ENCODE measurements at regions not wholly inside any gene's neighbourhood (a gene's known extent, or its start where the extent isn't known, plus 50 kb on each side); places are given as distances from the start of the nearest gene placed in this dataset.
"Not testable (repeated sequence)": the region's sequence is repeated elsewhere in the genome, so short reads cannot be mapped to it uniquely, and the experiment has no call there.

DNA sequence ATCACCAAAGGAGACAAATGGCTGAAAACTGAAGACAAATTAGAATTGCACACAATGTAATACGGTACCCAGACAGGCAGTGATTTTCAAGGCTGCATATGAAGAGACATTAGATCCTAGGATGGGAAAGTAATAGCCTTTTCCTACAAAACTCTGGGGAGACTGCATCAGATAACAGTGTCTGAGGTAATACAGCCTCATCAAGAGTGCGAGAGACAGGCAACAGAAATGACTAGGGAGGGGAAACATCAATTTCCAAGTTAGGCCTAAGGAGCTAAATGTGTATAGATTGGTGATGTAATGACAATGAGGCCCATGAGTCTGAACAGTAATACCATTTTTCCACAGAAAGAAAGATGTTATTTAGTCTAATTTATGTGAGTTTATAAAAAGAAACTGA is 200.3 kb downstream of the HTR1B start:
- H3K27me3 ChIP-seq, result no peaks in the 10 kb centered on the region
- H3K4me1 ChIP-seq, result no peaks in the 10 kb centered on the region
- no peak overlapping the region for H3K27ac ChIP-seq
- H3K9me3 ChIP-seq, result no peaks in the 10 kb centered on the region
- H3K4me3 ChIP-seq, result no peak overlapping the region
- WGBS, 2 donors, result 89 to 96% methylated on average over 2 of the region's 2 CpGs
- intact Hi-C loops (cut with DNase I; ENCODE audit: low total_unique reads), result no loop called here
- no peak for DNase-seq
- TF ChIP-seq, protein P1, sequence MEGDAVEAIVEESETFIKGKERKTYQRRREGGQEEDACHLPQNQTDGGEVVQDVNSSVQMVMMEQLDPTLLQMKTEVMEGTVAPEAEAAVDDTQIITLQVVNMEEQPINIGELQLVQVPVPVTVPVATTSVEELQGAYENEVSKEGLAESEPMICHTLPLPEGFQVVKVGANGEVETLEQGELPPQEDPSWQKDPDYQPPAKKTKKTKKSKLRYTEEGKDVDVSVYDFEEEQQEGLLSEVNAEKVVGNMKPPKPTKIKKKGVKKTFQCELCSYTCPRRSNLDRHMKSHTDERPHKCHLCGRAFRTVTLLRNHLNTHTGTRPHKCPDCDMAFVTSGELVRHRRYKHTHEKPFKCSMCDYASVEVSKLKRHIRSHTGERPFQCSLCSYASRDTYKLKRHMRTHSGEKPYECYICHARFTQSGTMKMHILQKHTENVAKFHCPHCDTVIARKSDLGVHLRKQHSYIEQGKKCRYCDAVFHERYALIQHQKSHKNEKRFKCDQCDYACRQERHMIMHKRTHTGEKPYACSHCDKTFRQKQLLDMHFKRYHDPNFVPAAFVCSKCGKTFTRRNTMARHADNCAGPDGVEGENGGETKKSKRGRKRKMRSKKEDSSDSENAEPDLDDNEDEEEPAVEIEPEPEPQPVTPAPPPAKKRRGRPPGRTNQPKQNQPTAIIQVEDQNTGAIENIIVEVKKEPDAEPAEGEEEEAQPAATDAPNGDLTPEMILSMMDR (IDR thresholded peaks at IDR 0.05), result no peak
- TF ChIP-seq POLR2A (IDR thresholded peaks at IDR 0.05), result no peak
- H3K36me3 ChIP-seq (ENCODE audit: low read depth, missing control alignments), result no peaks in the 10 kb centered on the region

DNA sequence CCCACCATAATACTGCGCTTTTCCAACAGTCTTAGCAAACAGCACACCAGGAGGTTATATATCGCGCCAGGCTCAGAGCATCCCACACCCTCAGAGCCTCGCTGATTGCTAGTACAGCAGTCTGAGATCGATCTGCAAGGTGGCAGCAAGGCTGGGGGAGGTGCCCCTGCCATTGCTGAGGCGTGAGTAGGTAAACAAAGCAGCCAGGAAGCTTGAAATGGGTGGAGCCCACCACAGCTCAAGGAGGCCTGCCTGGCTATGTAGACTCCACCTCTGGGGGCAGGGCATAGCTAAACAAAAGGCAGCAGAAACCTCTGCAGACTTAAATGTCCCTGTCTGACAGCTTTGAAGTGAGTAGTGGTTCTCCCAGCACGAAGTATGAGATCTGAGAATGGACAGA is 211.5 kb downstream of the HTR1B start:
- H3K36me3 ChIP-seq (ENCODE audit: low read depth, missing control alignments); DNase-seq; H3K27ac ChIP-seq; intact Hi-C loops (cut with DNase I; ENCODE audit: low total_unique reads); H3K4me3 ChIP-seq; H3K27me3 ChIP-seq; H3K9me3 ChIP-seq; H3K4me1 ChIP-seq: not testable (repeated sequence)
- WGBS, 2 donors, result 78 to 93% methylated on average over 7 of the region's 7 CpGs

DNA sequence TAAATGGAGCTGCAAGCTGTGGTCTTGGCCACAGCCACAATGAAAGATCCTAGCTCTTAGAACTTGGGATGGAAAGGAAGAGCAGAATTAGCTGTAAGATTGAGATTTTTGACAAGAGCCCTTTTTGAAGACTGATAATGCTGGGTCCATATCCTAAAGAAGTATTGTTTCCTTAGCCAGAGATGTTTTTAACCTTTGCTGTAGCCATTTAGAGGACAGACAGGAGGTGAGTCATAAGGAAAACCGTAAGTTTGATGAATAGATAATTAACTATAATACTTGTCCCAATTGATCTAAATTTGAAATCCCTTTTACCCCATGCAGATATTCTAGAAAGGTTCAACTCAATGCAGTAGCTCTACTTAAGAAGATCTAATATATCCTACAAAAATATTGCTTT is 213.7 kb downstream of the HTR1B start:
- H3K36me3 ChIP-seq (ENCODE audit: low read depth, missing control alignments), result no peaks in the 10 kb centered on the region
- intact Hi-C loops (cut with DNase I; ENCODE audit: low total_unique reads), result no loop called here
- no peak for DNase-seq
- TF ChIP-seq POLR2A (IDR thresholded peaks at IDR 0.05), result no peak
- TF ChIP-seq, protein P1 (IDR thresholded peaks at IDR 0.05), result no peak
- no peaks in the 10 kb centered on the region for H3K4me1 ChIP-seq
- H3K4me3 ChIP-seq, result no peak overlapping the region
- 94 to 95% methylated on average over 1 of the region's 1 CpG for WGBS, 2 donors
- H3K27me3 ChIP-seq, result no peaks in the 10 kb centered on the region
- H3K27ac ChIP-seq, result no peak overlapping the region
- H3K9me3 ChIP-seq, result no peaks in the 10 kb centered on the region

DNA sequence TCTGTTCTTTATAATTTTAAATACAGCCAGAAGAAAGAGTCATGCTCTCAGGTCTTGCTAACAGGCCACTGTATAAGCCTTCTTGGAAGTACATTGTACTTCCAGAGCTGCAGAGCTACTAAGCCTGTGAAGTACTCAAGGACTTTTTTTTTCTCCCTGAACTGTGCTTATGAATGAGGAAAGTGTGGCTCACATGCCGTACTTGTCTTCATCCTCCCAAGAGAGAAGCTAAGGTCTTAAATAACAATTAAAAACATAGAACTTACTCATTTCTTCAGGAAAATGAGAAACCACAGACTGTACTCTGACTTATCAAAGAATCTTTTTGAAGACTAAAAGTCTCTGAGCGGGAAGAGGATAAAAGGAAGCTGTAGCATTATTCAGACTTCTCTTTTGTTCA is 218.3 kb downstream of the HTR1B start:
- intact Hi-C loops (cut with DNase I; ENCODE audit: low total_unique reads), result no loop called here
- Histone ChIP-seq H3K4me1 (no peaks in the 10 kb centered on the region), H3K36me3 (ENCODE audit: low read depth, missing control alignments) (no peaks in the 10 kb centered on the region), H3K4me3 (no peak overlapping the region), H3K27ac (no peak overlapping the region), H3K27me3 (no peaks in the 10 kb centered on the region), H3K9me3 (no peaks in the 10 kb centered on the region)
- WGBS, 2 donors, result 29 to 54% methylated on average over 2 of the region's 2 CpGs
- DNase-seq, result no peak
- TF ChIP-seq, protein P1 (IDR thresholded peaks at IDR 0.05), result no peak
- TF ChIP-seq POLR2A (IDR thresholded peaks at IDR 0.05), result no peak

DNA sequence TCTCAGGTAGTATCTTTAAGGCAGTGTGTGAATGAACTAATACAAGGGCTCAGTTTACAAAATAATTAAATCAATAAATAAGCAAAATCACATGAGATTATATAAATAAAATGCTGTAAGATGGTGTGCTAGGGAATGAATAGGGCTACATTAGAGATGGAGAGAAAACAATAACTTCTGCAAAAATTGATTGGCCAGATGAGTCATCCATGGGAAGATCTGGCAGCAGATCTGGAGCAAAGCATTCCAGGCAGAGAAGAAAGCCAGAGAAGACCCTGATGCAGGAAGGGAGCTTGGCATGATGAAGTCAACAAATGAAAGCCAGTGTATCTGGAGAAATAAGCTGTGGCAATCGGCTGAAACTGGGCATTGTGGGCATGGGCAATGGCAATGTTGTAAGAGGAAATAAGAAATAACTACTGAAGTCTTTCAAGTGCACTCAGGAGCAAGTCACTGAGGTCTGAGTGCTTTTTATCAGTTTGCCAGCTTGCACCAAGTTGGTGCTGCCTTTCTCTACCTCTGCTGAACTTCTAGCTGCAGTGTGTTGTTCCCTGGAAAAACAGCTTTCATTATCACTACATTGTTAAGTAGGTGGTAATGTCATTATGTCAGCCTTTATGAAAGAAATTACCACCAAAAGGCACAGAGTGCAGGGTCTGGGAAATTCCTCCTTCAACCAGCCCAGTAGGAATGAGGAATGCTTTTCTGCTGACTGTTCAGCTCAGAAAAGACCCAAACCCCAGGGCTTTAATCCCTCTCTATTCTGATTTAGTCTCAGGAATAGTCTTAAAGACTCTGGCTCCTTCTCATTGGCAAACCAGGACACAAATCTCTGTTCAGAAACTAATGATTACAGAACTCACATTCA is 231.6 kb downstream of the HTR1B start:
- Histone ChIP-seq H3K36me3 (ENCODE audit: low read depth, missing control alignments) (no peaks in the 10 kb centered on the region), H3K27me3 (no peaks in the 10 kb centered on the region), H3K4me3 (no peak overlapping the region), H3K9me3 (no peaks in the 10 kb centered on the region), H3K4me1 (no peaks in the 10 kb centered on the region), H3K27ac (no peak overlapping the region)
- TF ChIP-seq, protein P1 (IDR thresholded peaks at IDR 0.05), result no peak
- TF ChIP-seq POLR2A (IDR thresholded peaks at IDR 0.05), result no peak
- 72 to 88% methylated on average over 1 of the region's 1 CpG for WGBS, 2 donors
- DNase-seq, result no peak
- intact Hi-C loops (cut with DNase I; ENCODE audit: low total_unique reads), result no loop called here
